GM19328 (cell line): ENCODE measurements at regions not wholly inside any gene's neighbourhood (a gene's known extent, or its start where the extent isn't known, plus 50 kb on each side); places are given as distances from the start of the nearest gene placed in this dataset.
A peak's percentile ranks its signal among the peaks of the same experiment; 100 is the strongest.
"Not testable (repeated sequence)": the region's sequence is repeated elsewhere in the genome, so short reads cannot be mapped to it uniquely, and the experiment has no call there.

Source experiments
- ATAC-seq: cut with Tn5 transposase; IDR thresholded peaks from one replicate; pipeline ENCODE4 v1.9.1; 2021; ENCODE audit warnings: mild to moderate bottlenecking, moderate library complexity; ENCODE audit not compliant: unreplicated experiment

- no peak for ATAC-seq
These were observed 85.3 kb upstream of the ADRB2 start for GRCh38 chr5:148740966-148741742.

GRCh38 chr5:148741766-148742165 is 84.6 kb upstream of the ADRB2 start:
- ATAC-seq, result not testable (repeated sequence)

DNA sequence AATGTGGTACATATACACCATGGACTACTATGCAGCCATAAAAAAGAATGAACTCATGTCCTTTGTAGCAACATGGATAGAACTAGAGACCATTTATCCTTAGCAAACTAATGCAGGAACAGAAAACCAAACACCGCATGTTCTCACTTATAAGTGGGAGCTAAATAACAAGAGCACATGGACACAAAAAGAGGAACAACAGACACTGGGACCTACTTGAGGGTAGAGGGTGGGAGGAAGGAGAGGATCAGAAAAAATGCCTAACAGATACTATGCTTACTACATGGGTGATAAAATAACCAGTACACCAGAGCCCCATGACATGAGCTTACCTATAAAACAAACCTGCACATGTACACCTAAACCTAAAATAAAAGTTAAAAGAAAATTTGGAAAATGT is 82.0 kb upstream of the ADRB2 start:
- not testable (repeated sequence) for ATAC-seq

- peak; percentile 65 for ATAC-seq
These were observed 79.4 kb upstream of the ADRB2 start for GRCh38 chr5:148746826-148747535.

DNA sequence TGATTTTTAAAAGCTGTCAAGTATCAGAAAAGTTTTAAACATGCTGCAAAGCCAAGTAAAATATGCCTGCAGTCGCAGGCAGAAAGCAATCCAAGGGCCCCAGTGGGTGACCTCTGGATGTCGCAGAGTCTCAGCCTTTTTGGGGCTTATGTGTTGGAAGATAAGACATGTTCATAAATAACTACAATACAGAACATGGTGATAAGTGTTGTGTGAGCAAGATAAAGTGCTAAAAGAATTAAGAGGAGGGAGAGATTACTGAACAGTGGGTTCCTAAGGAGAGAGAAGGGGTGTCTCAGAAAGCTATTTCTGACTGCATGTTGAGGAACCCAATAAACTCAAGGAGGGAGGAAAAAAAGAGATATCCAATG is 78.9 kb upstream of the ADRB2 start:
- ATAC-seq, result no peak

DNA sequence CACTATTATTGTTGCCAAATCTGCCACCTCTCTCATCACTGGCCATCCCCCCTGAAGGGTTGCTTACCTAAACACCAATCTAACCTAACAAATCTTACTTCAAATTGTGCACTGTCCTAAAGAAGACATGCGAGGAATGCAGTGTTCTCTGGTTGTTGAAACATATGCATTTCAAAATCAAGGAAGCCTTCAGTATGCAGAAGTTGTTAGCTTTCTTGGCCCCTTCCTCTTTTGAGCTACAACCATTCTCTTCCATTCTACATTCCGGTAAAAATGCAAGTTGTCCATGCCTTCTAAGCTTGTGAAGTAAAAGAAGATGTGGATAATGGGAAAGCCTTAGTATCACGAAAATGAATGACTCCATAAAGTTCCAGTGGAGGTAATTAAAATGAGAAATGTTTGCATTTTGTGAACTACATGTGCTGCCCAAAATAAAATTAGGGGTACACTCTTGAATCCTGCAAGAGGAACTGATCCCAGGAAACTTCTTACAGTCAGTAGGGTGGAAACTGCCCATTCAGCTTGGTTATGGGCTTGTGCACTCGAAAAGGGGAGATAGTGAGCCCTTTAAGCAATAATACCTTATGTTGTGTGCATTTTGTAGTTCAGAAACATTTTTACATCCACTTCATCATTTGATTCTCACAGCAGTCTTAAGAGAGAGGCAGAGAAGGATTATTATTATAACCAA is 77.6 kb upstream of the ADRB2 start:
- no peak for ATAC-seq

DNA sequence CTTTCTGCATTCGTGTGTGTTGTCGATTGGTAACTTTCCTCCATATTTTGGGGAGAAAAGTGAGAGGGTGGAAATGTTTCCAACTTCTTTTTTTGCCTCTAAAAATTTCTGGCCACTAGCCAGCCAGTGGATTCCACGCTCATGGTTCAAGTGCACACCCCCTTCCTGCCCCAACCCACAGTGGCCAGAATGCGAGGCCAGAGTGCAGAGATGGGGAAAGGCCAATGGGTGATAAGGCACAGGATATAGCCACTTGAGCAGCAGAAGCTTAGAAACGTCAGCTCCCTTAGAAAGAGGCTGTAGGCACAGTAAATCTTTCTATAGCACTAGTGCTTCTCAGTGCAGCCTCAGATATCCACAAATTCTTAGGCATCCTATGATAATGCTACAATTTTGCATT is 75.8 kb upstream of the ADRB2 start:
- ATAC-seq, result no peak

GRCh38 chr5:148751025-148751424 is 75.4 kb upstream of the ADRB2 start:
- ATAC-seq, result no peak

GRCh38 chr5:148752375-148752774 is 74.0 kb upstream of the ADRB2 start:
- ATAC-seq, result not testable (repeated sequence)

DNA sequence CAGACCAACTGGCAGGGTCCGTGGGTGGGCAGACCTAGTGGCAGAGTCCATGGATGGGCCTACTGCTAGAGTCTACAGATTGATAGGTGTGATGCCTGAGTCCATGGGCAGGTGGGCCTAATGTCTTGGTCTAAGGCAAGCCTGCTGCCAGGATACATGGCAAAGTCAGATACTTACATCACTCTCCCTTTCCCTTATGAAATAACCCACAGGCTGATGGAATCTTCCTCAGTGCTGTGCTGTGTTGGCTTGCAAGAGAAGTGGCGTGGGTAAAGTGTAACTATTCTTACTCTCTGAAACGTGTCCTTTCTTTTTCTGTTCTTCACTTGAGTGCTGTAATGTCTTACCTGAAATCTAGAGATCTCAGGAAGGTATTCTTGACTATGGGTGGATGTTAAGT is 67.3 kb upstream of the ADRB2 start:
- no peak for ATAC-seq

DNA sequence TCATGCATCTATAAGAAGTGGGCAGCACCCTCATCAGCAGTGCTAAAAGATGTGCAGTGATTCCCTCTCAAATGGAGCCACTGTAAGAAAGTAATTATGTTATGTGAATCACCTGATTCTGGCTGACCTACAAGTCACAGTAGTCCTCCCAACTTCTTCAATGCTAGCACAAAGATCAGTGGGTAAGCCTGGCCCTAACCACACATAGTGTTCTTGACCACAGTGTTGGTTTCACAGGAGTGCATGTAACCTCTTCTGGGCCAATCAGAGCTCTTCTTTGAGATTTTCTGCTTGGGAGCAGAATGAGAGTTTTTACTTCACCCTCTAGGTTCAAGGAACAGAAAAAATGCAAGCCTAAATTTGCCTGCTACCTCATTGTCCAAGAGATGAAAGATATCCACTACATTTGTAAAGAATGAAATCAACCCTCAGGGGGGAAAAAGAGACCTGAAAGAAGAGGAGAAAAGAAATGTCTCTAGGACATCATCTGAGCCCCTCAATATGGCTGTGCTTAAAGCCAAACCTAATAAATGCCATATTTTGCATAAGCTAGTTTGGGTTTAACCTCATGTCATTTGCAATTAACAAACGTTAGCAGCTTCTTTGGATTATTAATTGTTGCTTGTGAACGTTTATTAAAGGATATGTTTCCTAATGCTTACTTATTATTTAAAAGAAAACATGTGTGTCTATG is 65.3 kb upstream of the ADRB2 start:
- peak; percentile 99 for ATAC-seq

DNA sequence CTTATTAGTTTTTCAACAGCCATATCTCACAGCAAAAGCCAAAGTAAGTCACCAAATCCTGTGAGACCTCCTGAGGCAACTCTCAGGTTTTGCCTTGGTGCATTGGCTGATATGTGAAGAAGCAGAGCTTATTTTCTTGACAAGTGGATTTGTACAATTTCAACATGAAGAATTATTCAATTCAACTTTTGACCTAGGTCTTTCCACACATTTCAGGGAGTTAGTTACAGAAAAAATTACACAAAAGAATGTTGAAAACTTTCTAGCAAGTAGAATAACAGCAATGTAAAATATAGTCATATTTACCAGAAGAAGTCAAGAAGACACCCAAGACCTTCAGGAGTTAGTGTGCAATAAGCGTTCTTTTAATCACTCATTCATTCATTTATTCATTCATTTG is 62.4 kb upstream of the ADRB2 start:
- ATAC-seq, result no peak

DNA sequence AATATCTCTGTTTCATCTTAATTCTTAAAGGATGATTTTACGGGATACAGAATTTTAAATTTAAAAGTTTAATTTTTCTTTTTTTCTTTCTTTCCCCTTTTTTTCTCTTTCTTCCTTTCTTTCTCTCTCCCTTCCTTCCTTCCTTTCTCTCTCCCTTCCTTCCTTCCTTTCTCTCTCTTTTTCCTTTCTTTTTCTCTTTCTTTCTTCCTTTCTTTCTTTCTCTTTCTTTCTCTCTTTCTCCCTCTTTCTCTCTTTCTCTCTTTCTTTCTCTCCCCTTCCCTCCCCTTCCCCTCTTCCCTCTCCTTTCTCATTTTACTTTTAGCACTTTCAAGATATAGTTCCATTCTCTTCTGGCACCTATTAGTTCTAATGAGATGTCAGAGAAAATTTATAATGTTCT is 61.4 kb upstream of the ADRB2 start:
- ATAC-seq, result no peak

DNA sequence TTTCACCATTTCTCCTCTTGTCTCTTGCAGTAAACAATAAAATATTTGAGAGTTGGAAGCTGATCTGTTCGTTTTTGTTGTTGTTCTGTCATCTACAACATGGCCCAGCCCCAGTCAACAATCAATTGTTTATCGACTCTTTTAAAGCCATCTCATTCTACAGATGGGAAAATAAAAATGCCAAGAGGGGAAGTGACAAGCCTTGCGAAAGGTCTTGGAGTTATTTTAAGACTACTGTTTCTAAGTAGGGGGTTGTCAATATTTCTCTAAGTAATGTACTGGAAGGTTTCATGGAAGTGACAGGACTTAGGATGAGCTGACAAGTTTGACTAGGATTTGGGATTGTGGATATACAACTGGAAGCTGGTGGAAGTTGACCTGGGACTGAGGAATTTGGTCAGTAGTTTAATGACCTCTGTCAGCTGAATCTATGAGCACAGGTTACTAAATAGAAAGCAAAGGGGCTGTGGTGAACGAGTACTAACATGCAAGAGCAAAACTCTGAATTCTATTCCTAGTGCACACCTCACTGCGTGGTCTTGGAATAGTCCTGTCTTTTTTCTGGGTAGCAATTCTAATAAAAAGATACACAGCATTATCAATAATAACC is 57.5 kb upstream of the ADRB2 start:
- ATAC-seq, result no peak

- no peak for ATAC-seq
These were observed 56.5 kb upstream of the ADRB2 start for GRCh38 chr5:148769941-148770340.

GRCh38 chr5:148774313-148774712 is 52.1 kb upstream of the ADRB2 start:
- ATAC-seq, result no peak

DNA sequence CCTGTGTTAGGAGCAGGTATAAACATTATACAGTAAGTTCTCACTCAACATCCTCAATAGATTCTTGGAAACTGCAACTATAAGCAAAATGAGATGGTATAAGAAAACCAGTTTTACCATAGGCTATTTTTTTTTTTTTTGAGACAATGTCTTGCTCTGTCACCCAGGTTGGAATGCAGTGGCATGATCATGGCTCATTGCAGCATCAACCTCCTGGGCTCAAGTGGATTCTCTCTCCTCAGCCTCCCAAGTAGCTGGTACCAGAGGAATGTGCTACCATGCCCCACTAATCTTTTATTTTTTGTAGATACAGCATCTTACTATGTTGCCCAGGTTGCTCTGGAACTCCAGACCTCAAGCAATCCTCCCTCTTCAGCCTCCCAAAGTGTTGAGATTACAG is 50.1 kb upstream of the ADRB2 start:
- ATAC-seq, result no peak
